H1 (cell line): ENCODE measurements at regions not wholly inside any gene's neighbourhood (a gene's known extent, or its start where the extent isn't known, plus 50 kb on each side); places are given as distances from the start of the nearest gene placed in this dataset.

Experiments
- CTCF ChIA-PET: fragments of 300-600 bp; sonication (Branson Sonifier 250); formaldehyde crosslinking; loops from one replicate; lab custom pipeline; 2021; ENCODE audit not compliant: partially characterized antibody; lab: Charles Lee
- POLR2A ChIA-PET: fragments of 300-600 bp; sonication (Branson Sonifier 250); formaldehyde crosslinking; loops from one replicate; lab custom pipeline; 2021; ENCODE audit warnings: inconsistent platforms; ENCODE audit not compliant: partially characterized antibody; lab: Charles Lee
- DNase-seq, 2 experiments: peaks; one replicate each; pipeline versions ENCODE4 v3.0.0 to v3.0.0-alpha.2; 2010 to 2022; ENCODE audit warnings: low spot score in 2 of 2, low read depth in 1 of 2, mixed read lengths in 1 of 2
- FAIRE-seq: peaks from 2 replicates; lab custom pipeline; 2011; peaks lifted over from hg19 to GRCh38; lab: Jason Lieb, UNC
- H2AFZ ChIP-seq: 2 replicates; pipeline ENCODE4 v1.8.1; 2012; ENCODE audit warnings: low read length, inconsistent platforms
- H2AK5ac ChIP-seq: 2 replicates; pipeline ENCODE4 v1.6.1; 2013; ENCODE audit warnings: low read depth, low read length
- H2BK120ac ChIP-seq: replicated peaks from 2 replicates; pipeline ENCODE3; 2013; ENCODE audit warnings: low read depth, low read length, inconsistent platforms
- H2BK12ac ChIP-seq: 2 replicates; pipeline ENCODE4 v1.6.1; 2013; ENCODE audit warnings: low read depth, low read length
- H2BK15ac ChIP-seq: 2 replicates; pipeline ENCODE4 v1.6.1; 2013; ENCODE audit warnings: low read length
- H2BK20ac ChIP-seq: 2 replicates; pipeline ENCODE4 v1.6.1; 2013; ENCODE audit warnings: low read length
- H2BK5ac ChIP-seq: 2 replicates; pipeline ENCODE4 v1.6.1; 2013; ENCODE audit warnings: low read depth, low read length
- H3K14ac ChIP-seq: 2 replicates; pipeline ENCODE4 v1.6.1; 2013; ENCODE audit warnings: inconsistent platforms; ENCODE audit not compliant: insufficient read length
- H3K18ac ChIP-seq: 2 replicates; pipeline ENCODE4 v1.6.1; 2013; ENCODE audit warnings: low read length; ENCODE audit errors: extremely low read depth
- H3K23ac ChIP-seq: 2 replicates; pipeline ENCODE4 v1.6.1; 2013; ENCODE audit warnings: inconsistent platforms; ENCODE audit not compliant: insufficient read length
- H3K23me2 ChIP-seq: 2 replicates; pipeline ENCODE4 v1.6.1; 2013; ENCODE audit warnings: low read depth, low read length
- H3K27ac ChIP-seq: 2 replicates; pipeline ENCODE4 v1.6.1; 2011; ENCODE audit warnings: low read depth, low read length, inconsistent platforms
- H3K27me3 ChIP-seq, 4 experiments: replicated peaks in 1 of 4; 1 replicate in 1 of 4; 2 replicates in 3 of 4; pipeline versions ENCODE4 v1.6.1 to v1.8.1; 2011 to 2013; ENCODE audit warnings: low read length in 3 of 4, mild to moderate bottlenecking in 3 of 4, inconsistent platforms in 2 of 4, mixed read lengths in 2 of 4, moderate library complexity in 1 of 4; ENCODE audit not compliant: control insufficient read depth in 3 of 4, insufficient read depth in 3 of 4; ENCODE audit errors: extremely low read depth in 1 of 4
- H3K36me3 ChIP-seq, 4 experiments: 2 replicates each; pipeline versions ENCODE4 v1.6.1 to v1.8.1; 2011 to 2013; ENCODE audit warnings: mild to moderate bottlenecking in 4 of 4, low read length in 3 of 4, moderate library complexity in 2 of 4, control low read depth in 1 of 4, inconsistent platforms in 1 of 4; ENCODE audit not compliant: insufficient read depth in 4 of 4, control insufficient read depth in 2 of 4
- H3K4ac ChIP-seq: replicated peaks from 2 replicates; pipeline ENCODE3; 2013; ENCODE audit warnings: low read length, low read depth, mixed read lengths, inconsistent platforms; ENCODE audit not compliant: insufficient read length
- H3K4me1 ChIP-seq, 4 experiments: replicated peaks in 1 of 4; 1 replicate in 1 of 4; 2 replicates in 3 of 4; pipeline versions ENCODE4 v1.6.1 to v1.8.1; 2011 to 2013; ENCODE audit warnings: low read length in 3 of 4, inconsistent platforms in 2 of 4, mixed read lengths in 1 of 4; ENCODE audit not compliant: insufficient read depth in 4 of 4, control insufficient read depth in 3 of 4
- H3K4me2 ChIP-seq, 2 experiments: 2 replicates each; pipeline versions ENCODE4 v1.6.1 to v1.8.1; 2011 to 2013; ENCODE audit warnings: low read depth in 2 of 2, low read length in 2 of 2, control low read depth in 1 of 2, inconsistent platforms in 1 of 2, mild to moderate bottlenecking in 1 of 2; ENCODE audit not compliant: insufficient read depth in 1 of 2
- H3K4me3 ChIP-seq, 4 experiments: fragments of 200-600, 300-600 bp in 1 of 4; sonication (generic), shearing (Covaris generic), sonication (Bioruptor Twin) in 1 of 4; 2 replicates each; pipeline versions ENCODE4 v1.5.1 to v1.8.1; 2011 to 2016; ENCODE audit warnings: low read length in 4 of 4, low read depth in 3 of 4, control low read depth in 2 of 4, inconsistent platforms in 2 of 4, mild to moderate bottlenecking in 2 of 4, mixed read lengths in 1 of 4, moderate library complexity in 1 of 4; ENCODE audit not compliant: insufficient read depth in 2 of 4; ENCODE audit errors: extremely low read depth in 1 of 4
- H3K56ac ChIP-seq: replicated peaks from 2 replicates; pipeline ENCODE3; 2013; ENCODE audit warnings: low read depth, mild to moderate bottlenecking, mixed read lengths, low read length, inconsistent platforms; ENCODE audit not compliant: insufficient read length
- H3K79me1 ChIP-seq: 2 replicates; pipeline ENCODE4 v1.6.1; 2013; ENCODE audit warnings: low read depth, low read length, control low read depth
- H3K79me2 ChIP-seq, 2 experiments: 2 replicates each; pipeline versions ENCODE4 v1.6.1 to v1.8.1; 2012 to 2013; ENCODE audit warnings: low read length in 2 of 2, mild to moderate bottlenecking in 2 of 2, inconsistent platforms in 1 of 2; ENCODE audit not compliant: insufficient read depth in 2 of 2, control insufficient read depth in 1 of 2
- H3K9ac ChIP-seq, 4 experiments: replicated peaks in 1 of 4; 1 replicate in 1 of 4; 2 replicates in 3 of 4; pipeline versions ENCODE4 v1.6.1 to v1.8.1; 2011 to 2013; ENCODE audit warnings: low read depth in 3 of 4, low read length in 3 of 4, control low read depth in 2 of 4, mild to moderate bottlenecking in 2 of 4, moderate library complexity in 2 of 4, inconsistent platforms in 1 of 4; ENCODE audit errors: extremely low read depth in 1 of 4
- H3K9me3 ChIP-seq, 2 experiments: 2 replicates each; pipeline versions ENCODE4 v1.6.1 to v1.8.1; 2012 to 2013; ENCODE audit warnings: mild to moderate bottlenecking in 2 of 2, moderate library complexity in 2 of 2, control low read depth in 1 of 2, inconsistent platforms in 1 of 2, low read depth in 1 of 2, low read length in 1 of 2, mixed read lengths in 1 of 2; ENCODE audit not compliant: insufficient read depth in 2 of 2
- H4K20me1 ChIP-seq, 2 experiments: replicated peaks in 1 of 2; 2 replicates each; pipeline versions ENCODE3 to v1.8.1; 2011 to 2013; ENCODE audit warnings: inconsistent platforms in 2 of 2, low read length in 2 of 2, mild to moderate bottlenecking in 1 of 2; ENCODE audit not compliant: insufficient read depth in 2 of 2, control insufficient read depth in 1 of 2
- H4K5ac ChIP-seq: 2 replicates; pipeline ENCODE4 v1.6.1; 2013; ENCODE audit warnings: low read length, low read depth, mixed read lengths, inconsistent platforms; ENCODE audit not compliant: insufficient read length
- H4K8ac ChIP-seq: 2 replicates; pipeline ENCODE4 v1.8.0; 2013; ENCODE audit warnings: mild to moderate bottlenecking, moderate library complexity, low read length, inconsistent platforms; ENCODE audit not compliant: insufficient read depth; ENCODE audit errors: extremely low read depth
- H4K91ac ChIP-seq: replicated peaks from 2 replicates; pipeline ENCODE3; 2013; ENCODE audit warnings: low read length, mixed read lengths, inconsistent platforms; ENCODE audit not compliant: insufficient read length
- ATF2 ChIP-seq: IDR thresholded peaks from 2 replicates; pipeline ENCODE4 v1.6.1; 2012; ENCODE audit warnings: low read length, inconsistent platforms
- CHD1 ChIP-seq: IDR thresholded peaks from 2 replicates; pipeline ENCODE4 v1.6.1; 2012; ENCODE audit warnings: low read depth, low read length, improper control_type of control experiment
- EGR1 ChIP-seq: IDR thresholded peaks from 2 replicates; pipeline ENCODE4 v1.6.1; 2011; ENCODE audit warnings: low read depth, low read length, borderline replicate concordance
- GTF2F1 ChIP-seq: IDR thresholded peaks from 2 replicates; pipeline ENCODE4 v1.6.1; 2012; ENCODE audit warnings: low read depth, low read length, improper control_type of control experiment, borderline replicate concordance
- KDM4A ChIP-seq: IDR thresholded peaks from one replicate; pipeline ENCODE4 v1.7.1; 2012; ENCODE audit warnings: low read depth, mild to moderate bottlenecking, moderate library complexity, low read length, inconsistent platforms; ENCODE audit not compliant: severe bottlenecking
- PHF8 ChIP-seq: fragments of 200-600 bp; sonication (generic); conservative IDR thresholded peaks from 2 replicates; pipeline ENCODE4 v1.7.1; 2012; ENCODE audit warnings: low read depth, mild to moderate bottlenecking, inconsistent platforms, low read length, moderate library complexity
- SIN3A ChIP-seq, 2 experiments: IDR thresholded peaks in 1 of 2; conservative IDR thresholded peaks in 1 of 2; 2 replicates each; pipeline ENCODE4 v1.6.1; 2011 to 2012; ENCODE audit warnings: low read length in 2 of 2, improper control_type of control experiment in 1 of 2, low read depth in 1 of 2, mild to moderate bottlenecking in 1 of 2
- SP1 ChIP-seq: IDR thresholded peaks from 2 replicates; pipeline ENCODE4 v1.6.1; 2011; ENCODE audit warnings: low read depth, low read length
- WGBS, 2 experiments: shearing (Covaris generic) in 1 of 2; methylation state at CpG; one replicate each; pipeline versions ENCODE4 v1.1.6 to v1.1.7; 2013 to 2015; ENCODE audit warnings: low lambda C conversion rate in 2 of 2, mixed read lengths in 2 of 2, inconsistent platforms in 1 of 2, low coverage in 1 of 2, missing lambda C conversion rate in 1 of 2; ENCODE audit not compliant: insufficient replicate concordance in 2 of 2, insufficient coverage in 1 of 2, insufficient read length in 1 of 2; ENCODE audit errors: extremely low coverage in 1 of 2, missing lambda C conversion rate in 1 of 2; 5-methylcytosine and 5-hydroxymethylcytosine counted together

GRCh38 chr12:34399631-34400410 lies 377.5 kb downstream of the ALG10 start:
- DNase-seq (peak in 1 of 2 experiments; percentile 1), FAIRE-seq (no peak)
- Histone ChIP-seq H3K27ac (no peak overlapping the region), H3K4me3 (no peak overlapping the region), H3K9me3 (peaks cover 95 to 100% of the 10 kb centered on the region in 2 experiments), H4K20me1 (no peaks in the 10 kb centered on the region), H2AK5ac (no peak overlapping the region), H3K14ac (no peak overlapping the region), H3K9ac (no peak overlapping the region), H4K5ac (no peak overlapping the region), H2BK5ac (no peak overlapping the region), H4K8ac (no peak overlapping the region; the same call in 1 of the 2 replicates), H3K18ac (no peak overlapping the region), H3K56ac (no peak overlapping the region), H4K91ac (no peak overlapping the region), H3K79me2 (no peaks in the 10 kb centered on the region), H2BK20ac (no peak overlapping the region), H2BK120ac (no peak overlapping the region), H2AFZ (no peak overlapping the region), H2BK15ac (no peak overlapping the region), H3K4me2 (no peak overlapping the region), H3K4ac (no peak overlapping the region), H3K4me1 (no peaks in the 10 kb centered on the region), H3K23me2 (no peaks in the 10 kb centered on the region), H3K23ac (no peak overlapping the region), H3K79me1 (no peaks in the 10 kb centered on the region), H3K27me3 (no peaks in the 10 kb centered on the region), H2BK12ac (no peak overlapping the region), H3K36me3 (no peaks in the 10 kb centered on the region)
- CTCF ChIA-PET: no interaction called here
- WGBS, 2 experiments: 75% methylated on average over 23 of the region's 23 CpGs; no CpG with 5 or more reads in 1 of the 2 experiments
- POLR2A ChIA-PET: no interaction called here
- TF ChIP-seq EGR1 (no peak), GTF2F1 (no peak), PHF8 (no peak), CHD1 (no peak), KDM4A (no peak), ATF2 (no peak), SP1 (no peak), SIN3A (conservative IDR thresholded peaks at IDR 0.05 in 1 of 2, IDR thresholded peaks at IDR 0.05 in 1 of 2; ENCODE audit: low read depth in 1 of 2, low read length in 2 of 2) (no peak)
